LNCAP (cell line): ENCODE measurements at regions not wholly inside any gene's neighbourhood (a gene's known extent, or its start where the extent isn't known, plus 50 kb on each side); places are given as distances from the start of the nearest gene placed in this dataset.

ENCODE experiments used
- CTCF ChIP-seq: fragments of 450-650 bp; IDR thresholded peaks from 2 replicates; pipeline ENCODE4 v1.5.1; 2017; ENCODE audit warnings: mild to moderate bottlenecking

DNA sequence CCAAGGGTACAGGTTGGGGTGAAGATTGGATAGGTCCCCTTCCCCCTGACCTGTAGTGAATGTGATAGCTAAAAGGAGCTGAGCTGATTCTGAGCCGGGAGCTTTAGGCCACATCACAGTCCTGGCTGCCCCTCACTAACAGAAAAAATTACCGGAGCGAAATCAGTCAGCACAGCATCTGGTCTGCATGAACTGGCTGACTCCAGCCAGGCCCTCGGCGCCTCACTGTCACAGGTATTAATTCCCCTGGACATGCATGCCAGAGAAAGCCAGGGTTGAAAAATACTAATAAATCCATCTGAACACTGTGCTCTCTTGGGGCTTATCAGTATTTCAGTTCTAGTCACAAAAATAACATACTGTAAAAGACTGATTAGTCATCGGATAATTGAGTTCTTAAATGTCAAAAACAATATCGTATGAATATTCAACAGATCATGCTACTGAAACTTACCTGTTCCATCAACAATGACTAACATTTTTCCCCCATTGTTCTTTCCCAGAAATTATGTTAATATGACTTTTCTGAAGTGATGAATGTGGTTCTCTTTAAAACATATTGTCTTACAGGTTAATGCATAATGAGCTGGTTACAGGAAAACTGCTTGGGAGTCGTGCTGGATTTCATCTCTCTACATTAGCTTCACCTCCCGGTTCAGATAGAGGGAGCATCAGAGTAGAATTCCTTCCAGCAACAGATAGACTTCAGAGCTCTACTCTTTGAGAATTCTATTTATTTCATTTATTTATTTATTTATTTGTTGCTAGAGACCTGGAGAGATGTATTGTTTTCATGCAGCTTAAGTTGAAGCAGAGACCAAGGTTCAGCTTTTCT, 387.7 kb downstream of the NXPE2 start:
- no peak for TF ChIP-seq CTCF

DNA sequence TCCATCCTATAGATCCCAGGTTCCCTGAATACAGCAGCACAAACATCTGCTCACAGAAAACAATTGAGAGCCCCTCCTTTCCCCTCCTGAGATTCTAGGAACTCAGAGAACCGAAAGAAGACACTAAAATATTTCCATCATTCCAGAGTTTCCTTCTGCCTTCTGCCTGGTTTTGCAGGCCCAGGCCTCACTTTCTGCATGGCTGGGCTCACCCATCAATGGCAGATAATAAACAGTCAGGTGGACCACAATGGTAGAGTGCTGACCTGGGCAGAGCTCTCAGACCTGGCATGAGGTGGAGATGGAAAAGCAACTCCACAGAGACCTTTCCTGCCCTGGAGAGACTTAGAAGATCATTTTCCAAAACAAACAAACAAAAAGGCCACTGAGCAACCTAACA, 389.1 kb downstream of the NXPE2 start:
- TF ChIP-seq CTCF, result no peak

DNA sequence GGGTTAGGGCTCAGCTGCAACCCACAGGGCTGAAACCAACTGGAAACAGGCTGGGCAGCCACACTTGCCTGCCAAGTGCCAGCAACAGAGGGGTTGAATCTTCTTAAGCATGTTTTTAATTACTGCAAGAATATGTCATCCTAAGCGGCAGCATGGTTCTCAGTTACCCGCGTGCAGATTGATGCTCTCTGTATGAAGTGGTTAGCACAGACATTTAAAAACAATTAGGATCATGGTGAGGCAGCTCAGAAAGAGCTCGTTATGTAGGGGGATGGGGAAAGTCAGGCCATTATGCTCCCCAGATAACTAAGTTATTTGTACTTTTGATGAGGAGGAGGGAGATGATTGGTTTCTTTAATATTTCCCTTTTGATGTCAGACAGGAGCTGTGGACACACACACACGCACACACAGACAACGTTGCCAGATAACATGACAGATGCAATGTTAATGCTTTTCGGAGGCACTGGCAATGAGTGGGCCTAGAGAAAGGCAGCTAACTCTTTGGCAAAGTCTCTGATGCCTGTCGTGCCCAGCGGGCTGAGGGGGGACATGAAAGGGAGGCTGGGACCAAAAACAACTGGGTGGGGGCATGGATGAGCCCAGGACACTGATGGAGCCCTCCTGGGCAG, 389.7 kb downstream of the NXPE2 start:
- TF ChIP-seq CTCF, result no peak

DNA sequence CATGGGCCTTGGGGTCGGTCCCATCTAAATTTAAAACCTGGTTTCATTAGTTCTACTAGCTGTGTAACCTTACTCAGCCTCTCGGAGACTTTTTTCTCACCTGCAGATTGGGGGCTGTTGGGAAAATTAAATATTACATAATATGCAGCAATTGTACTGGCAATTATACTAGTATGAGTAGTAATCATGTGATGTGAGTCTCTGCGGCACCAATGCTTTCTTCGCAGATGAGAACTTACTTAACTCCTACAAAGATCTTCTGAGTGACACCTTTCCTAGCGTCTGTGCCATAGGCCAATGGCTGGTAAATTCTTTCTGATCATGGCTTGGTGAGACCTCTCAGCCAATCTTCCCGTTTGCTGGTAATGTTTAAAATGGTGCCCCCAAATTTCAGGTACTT, 391.3 kb downstream of the NXPE2 start:
- no peak for TF ChIP-seq CTCF

DNA sequence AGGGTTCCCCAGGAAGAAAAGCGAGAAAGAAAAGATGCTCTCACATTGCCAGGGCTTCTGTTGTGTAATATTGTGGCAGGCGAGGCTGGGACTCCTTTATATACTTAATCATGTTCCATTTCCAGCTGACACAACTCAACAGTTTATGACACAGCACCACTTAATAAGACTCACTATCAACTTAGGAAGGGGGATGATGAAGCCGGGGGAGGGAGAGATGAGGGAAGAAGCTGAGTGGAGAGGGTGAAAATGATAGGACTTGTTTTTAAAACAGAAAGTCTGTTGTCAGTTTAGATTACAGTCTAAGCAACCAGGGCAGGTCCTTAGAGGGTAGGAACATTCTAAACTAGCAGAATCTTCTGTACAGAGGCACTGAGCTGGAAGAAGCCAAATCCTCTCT, 397.0 kb downstream of the NXPE2 start:
- TF ChIP-seq CTCF, result no peak

GRCh38 chr11:115077740-115078139, 399.4 kb downstream of the NXPE2 start:
- TF ChIP-seq CTCF, result no peak

GRCh38 chr11:115078461-115079438, 400.4 kb downstream of the NXPE2 start:
- TF ChIP-seq CTCF, result no peak
